Gastroesophageal sphincter (tissue), 3 donors: ENCODE measurements at regions not wholly inside any gene's neighbourhood (a gene's known extent, or its start where the extent isn't known, plus 50 kb on each side); places are given as distances from the start of the nearest gene placed in this dataset.

ENCODE experiments used
- POLR2A ChIP-seq, 2 donors: fragments of 450-650 bp; IDR thresholded peaks; one replicate each; pipeline ENCODE4 v1.6.1; 2017; ENCODE audit warnings: antibody characterized with exemption in 2 of 2, mild to moderate bottlenecking in 2 of 2, moderate library complexity in 1 of 2
- POLR2AphosphoS5 ChIP-seq: sonication (generic); formaldehyde crosslinking; IDR thresholded peaks from one replicate; pipeline ENCODE4 v1.6.1; 2017; ENCODE audit warnings: antibody characterized with exemption
- TF ChIP-seq, protein P1 (sequence below), 4 experiments: fragments of 200-600 bp in 2 of 4; fragments of 450-650 bp in 2 of 4; sonication (generic) in 1 of 4; IDR thresholded peaks; one replicate each; pipeline ENCODE4 v1.5.1; 2017 to 2019; ENCODE audit warnings: antibody characterized with exemption in 4 of 4, mild to moderate bottlenecking in 2 of 4, moderate library complexity in 2 of 4

DNA sequence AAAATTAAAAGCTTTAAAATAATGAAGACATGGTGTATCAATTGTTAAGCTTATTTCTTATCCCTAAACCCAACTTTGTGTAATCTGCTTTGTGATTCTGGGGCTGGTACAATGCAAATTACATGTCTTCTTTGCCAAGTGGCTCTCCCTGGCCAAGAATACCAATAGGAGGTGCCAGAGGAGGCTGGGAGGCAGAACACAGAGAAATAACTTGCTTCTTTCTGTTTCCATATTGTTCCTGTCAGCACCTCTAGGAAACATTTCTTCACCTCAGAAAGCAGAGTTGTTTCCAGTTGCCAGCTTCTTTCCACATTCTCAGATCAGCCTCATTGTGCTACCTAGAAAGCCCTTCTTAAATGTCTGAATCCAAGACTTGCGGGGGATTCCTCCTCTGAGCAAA, 174.4 kb downstream of the MDFIC start:
- TF ChIP-seq, protein P1, sequence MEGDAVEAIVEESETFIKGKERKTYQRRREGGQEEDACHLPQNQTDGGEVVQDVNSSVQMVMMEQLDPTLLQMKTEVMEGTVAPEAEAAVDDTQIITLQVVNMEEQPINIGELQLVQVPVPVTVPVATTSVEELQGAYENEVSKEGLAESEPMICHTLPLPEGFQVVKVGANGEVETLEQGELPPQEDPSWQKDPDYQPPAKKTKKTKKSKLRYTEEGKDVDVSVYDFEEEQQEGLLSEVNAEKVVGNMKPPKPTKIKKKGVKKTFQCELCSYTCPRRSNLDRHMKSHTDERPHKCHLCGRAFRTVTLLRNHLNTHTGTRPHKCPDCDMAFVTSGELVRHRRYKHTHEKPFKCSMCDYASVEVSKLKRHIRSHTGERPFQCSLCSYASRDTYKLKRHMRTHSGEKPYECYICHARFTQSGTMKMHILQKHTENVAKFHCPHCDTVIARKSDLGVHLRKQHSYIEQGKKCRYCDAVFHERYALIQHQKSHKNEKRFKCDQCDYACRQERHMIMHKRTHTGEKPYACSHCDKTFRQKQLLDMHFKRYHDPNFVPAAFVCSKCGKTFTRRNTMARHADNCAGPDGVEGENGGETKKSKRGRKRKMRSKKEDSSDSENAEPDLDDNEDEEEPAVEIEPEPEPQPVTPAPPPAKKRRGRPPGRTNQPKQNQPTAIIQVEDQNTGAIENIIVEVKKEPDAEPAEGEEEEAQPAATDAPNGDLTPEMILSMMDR (IDR thresholded peaks at IDR 0.05), result no peak
- no peak for TF ChIP-seq POLR2AphosphoS5
- TF ChIP-seq POLR2A (IDR thresholded peaks at IDR 0.05), result no peak
